GM19328 (cell line): ENCODE measurements at regions not wholly inside any gene's neighbourhood (a gene's known extent, or its start where the extent isn't known, plus 50 kb on each side); places are given as distances from the start of the nearest gene placed in this dataset.
"Not testable (repeated sequence)": the region's sequence is repeated elsewhere in the genome, so short reads cannot be mapped to it uniquely, and the experiment has no call there.

Experiments
- ATAC-seq: cut with Tn5 transposase; IDR thresholded peaks from one replicate; pipeline ENCODE4 v1.9.1; 2021; ENCODE audit warnings: mild to moderate bottlenecking, moderate library complexity; ENCODE audit not compliant: unreplicated experiment

GRCh38 chr15:46088486-46089445 is 453.9 kb downstream of the SQOR start:
- ATAC-seq: no peak

GRCh38 chr15:46089467-46089935 is 454.7 kb downstream of the SQOR start:
- no peak for ATAC-seq

GRCh38 chr15:46091860-46092450 is 457.1 kb downstream of the SQOR start:
- no peak for ATAC-seq

GRCh38 chr15:46098006-46098405 is 463.2 kb downstream of the SQOR start:
- not testable (repeated sequence) for ATAC-seq

GRCh38 chr15:46110755-46111154 is 475.9 kb downstream of the SQOR start:
- ATAC-seq: no peak

- ATAC-seq: no peak
Observed at GRCh38 chr15:46111730-46112129, 476.9 kb downstream of the SQOR start.

- ATAC-seq: no peak
Observed at GRCh38 chr15:46117071-46117470, 482.2 kb downstream of the SQOR start.

GRCh38 chr15:46120713-46121112 is 485.9 kb downstream of the SQOR start:
- ATAC-seq: no peak

- ATAC-seq: no peak
Observed at GRCh38 chr15:46121441-46121840, 486.6 kb downstream of the SQOR start.

- ATAC-seq: no peak
Observed at GRCh38 chr15:46126581-46126980, 491.8 kb downstream of the SQOR start.

- no peak for ATAC-seq
Observed at GRCh38 chr15:46127361-46127874, 492.6 kb downstream of the SQOR start.

- no peak for ATAC-seq
Observed at GRCh38 chr15:46129145-46129544, 494.3 kb downstream of the SQOR start.

GRCh38 chr15:46131876-46132275 is 497.0 kb downstream of the SQOR start:
- ATAC-seq: no peak

- no peak for ATAC-seq
Observed at GRCh38 chr15:46137443-46137842, 502.6 kb downstream of the SQOR start.

GRCh38 chr15:46146002-46146401 is 511.2 kb downstream of the SQOR start:
- no peak for ATAC-seq

GRCh38 chr15:46146915-46147314 is 512.1 kb downstream of the SQOR start:
- no peak for ATAC-seq

GRCh38 chr15:46151786-46152185 is 517.0 kb downstream of the SQOR start:
- ATAC-seq: no peak

GRCh38 chr15:46166750-46167149 is 531.9 kb downstream of the SQOR start:
- no peak for ATAC-seq

GRCh38 chr15:46170326-46170725 is 535.5 kb downstream of the SQOR start:
- no peak for ATAC-seq

- ATAC-seq: no peak
Observed at GRCh38 chr15:46174122-46174521, 539.3 kb downstream of the SQOR start.

GRCh38 chr15:46177219-46177618 is 542.4 kb downstream of the SQOR start:
- ATAC-seq: no peak

GRCh38 chr15:46178138-46178537 is 543.3 kb downstream of the SQOR start:
- no peak for ATAC-seq
